SIG-M5 treated with dmso at 0.1 percent for 504 hours (cell line): ENCODE measurements at regions not wholly inside any gene's neighbourhood (a gene's known extent, or its start where the extent isn't known, plus 50 kb on each side); places are given as distances from the start of the nearest gene placed in this dataset.

Source experiments
- DNase-seq: peaks from one replicate; lab custom pipeline; 2025; ENCODE audit not compliant: unreplicated experiment; lab: John Stamatoyannopoulos, UW

GRCh38 chr14:101706509-101707067, 54.9 kb upstream of the PPP2R5C start:
- DNase-seq, result no peak

DNA sequence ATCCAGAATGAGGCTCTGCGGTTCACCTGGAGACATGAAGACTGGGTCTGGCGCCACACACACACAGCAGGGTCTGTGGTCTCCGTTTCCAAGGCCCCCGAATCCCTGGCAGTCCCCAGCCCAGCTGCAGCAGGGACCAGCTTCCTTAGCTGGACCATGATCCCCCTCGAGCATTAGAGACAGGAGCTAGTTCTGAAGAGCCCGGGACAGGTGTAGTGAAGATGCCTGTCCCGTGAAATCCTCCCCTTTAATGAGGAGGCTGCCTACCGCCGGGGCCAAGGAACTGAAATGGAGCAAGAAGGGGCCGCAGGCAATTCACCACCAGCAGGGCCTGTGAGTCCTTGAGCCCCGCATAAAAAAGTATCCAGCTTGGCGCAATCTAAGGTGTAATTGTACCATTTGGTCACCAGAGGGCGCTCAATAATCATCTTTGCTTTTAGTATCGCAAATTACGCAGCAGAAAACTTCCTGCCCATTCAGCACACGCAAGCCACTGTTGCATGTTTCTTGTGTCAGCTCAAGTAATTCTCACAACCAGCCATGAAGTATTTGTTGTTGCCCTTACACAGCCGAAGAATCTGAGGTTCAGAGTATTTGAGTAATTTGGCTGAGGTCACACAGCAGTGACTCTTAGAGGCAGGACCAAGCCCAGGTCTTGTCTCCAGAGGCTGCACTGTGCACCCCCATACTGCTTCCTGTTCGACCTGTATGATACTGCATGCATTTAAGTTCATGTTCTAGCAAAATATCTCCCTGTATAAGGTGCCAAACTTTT, 54.3 kb upstream of the PPP2R5C start:
- DNase-seq, result peak; percentile 85

GRCh38 chr14:101707863-101708620, 53.5 kb upstream of the PPP2R5C start:
- DNase-seq, result no peak

DNA sequence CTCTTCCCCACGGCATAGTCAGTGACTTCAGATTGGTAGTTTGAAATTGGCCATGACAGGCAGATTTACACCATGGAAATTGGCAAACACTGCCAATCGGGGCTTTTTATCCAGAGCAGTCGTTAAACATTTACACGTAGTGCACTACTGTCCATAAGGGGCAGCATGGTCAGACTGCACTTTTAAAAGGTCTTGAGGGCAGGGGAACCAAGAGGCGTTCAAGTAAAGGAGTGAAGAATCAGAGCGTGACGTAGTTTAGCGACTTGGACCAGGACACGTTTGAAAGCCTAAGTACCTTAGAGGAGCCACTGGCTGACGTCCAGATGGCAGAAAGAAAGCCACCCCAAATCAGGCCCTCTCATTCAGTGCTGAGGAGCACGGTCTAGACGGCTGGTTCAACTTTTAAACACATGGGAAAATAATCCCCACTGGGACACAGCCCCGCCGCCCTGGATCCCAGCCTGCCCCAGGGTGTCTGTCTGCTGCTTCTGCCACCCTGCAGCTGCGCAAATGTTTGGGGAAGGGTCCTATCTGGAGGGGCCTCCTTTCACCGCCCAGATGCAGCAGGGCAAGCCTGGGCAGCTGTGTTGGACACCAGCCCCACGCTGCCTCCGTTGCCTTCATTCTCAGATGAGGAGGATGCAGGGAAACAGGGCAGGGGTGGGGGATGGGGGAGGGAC, 52.5 kb upstream of the PPP2R5C start:
- DNase-seq, result no peak

- no peak for DNase-seq
Observed at GRCh38 chr14:101709533-101709881, 52.0 kb upstream of the PPP2R5C start.

DNA sequence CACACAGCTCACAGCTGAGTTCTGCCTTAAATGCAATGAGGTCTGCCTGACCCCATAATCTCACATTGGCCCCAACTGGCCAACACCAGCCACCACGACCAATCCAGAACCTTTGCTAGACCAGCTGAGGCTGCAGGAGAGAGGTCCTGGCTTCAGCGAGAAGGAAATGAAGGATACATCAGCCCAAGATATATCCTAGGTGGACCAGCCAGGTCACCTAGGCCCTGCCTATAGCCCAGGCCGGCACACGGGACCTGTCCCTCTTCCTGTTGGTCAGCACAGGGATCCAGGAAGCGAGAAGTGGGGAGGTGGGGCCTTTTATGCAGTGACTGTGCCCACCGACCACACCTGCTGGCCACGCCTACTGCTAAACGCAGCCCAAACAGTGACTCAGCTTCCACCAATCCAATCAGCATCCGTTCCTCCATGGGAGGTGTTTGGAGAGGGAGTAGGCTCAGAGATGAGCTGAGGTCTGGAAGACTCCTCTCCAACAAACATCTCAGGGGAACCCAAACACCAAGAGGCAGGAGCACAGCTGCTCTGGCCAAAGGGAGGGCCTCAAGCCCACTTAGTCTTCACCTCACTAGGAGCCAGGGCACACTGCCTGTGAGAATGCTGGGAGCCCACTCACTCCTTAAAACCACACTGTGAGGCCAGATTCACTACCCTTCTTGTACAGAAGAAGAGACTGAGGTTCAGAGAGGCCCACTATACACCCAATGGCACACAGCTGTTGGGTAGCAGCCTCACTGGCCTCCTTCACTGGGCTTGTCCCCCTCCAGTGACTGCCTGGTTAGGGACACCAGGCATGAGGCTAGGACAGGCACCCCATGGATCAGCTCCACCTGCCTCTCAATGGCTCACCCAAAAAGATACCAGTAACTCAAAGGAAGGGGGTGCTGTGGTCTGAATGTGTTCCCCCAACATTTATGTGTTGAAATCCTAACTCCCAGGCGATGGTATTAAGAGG, 51.3 kb upstream of the PPP2R5C start:
- no peak for DNase-seq

- DNase-seq, result no peak
Observed at GRCh38 chr14:101711041-101711856, 50.3 kb upstream of the PPP2R5C start.
